ENCODE measurements at regions not wholly inside any gene's neighbourhood (a gene's known extent, or its start where the extent isn't known, plus 50 kb on each side); places are given as distances from the start of the nearest gene placed in this dataset.

GRCh38 chrX:11053351-11053750, 57.8 kb upstream of the HCCS start:
- TF ChIP-seq CTCF (IDR thresholded peaks at IDR 0.05; ENCODE audit: insufficient read depth, low read depth, low read length) (no peak), EZH2 (IDR thresholded peaks at IDR 0.05; ENCODE audit: insufficient read depth, low read length) (no peak)

Measured in astrocyte (in vitro differentiated cells and primary cell).